ENCODE measurements at regions not wholly inside any gene's neighbourhood (a gene's known extent, or its start where the extent isn't known, plus 50 kb on each side); places are given as distances from the start of the nearest gene placed in this dataset.
"Not testable (repeated sequence)": the region's sequence is repeated elsewhere in the genome, so short reads cannot be mapped to it uniquely, and the experiment has no call there.

DNA sequence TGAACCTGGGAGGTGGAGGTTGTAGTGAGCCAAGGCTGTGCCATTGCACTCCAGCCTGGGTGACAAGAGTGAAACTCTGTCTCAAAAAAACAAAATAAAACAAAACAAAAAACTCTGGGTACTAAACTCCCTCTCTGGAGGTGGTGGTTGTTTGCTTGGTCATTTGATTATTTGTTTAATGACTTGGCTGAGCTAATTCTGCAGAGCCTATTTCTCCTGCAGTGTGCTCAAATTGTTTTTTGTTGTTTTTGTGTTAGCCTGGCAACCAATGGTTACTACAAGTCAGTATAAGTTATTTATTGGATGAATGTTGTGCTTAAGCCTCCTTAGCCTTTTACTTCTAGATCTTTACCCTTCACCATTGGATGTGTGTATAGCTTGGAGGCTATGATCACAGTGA, 387.5 kb downstream of the ADCYAP1 start:
- no peak for DNase-seq (ENCODE audit: low read depth)

- DNase-seq (ENCODE audit: low read depth) = no peak
Observed at GRCh38 chr18:1294229-1294628, 389.6 kb downstream of the ADCYAP1 start.

- no peak for DNase-seq (ENCODE audit: low read depth)
Observed at GRCh38 chr18:1296237-1296636, 391.6 kb downstream of the ADCYAP1 start.

GRCh38 chr18:1302861-1303260, 398.2 kb downstream of the ADCYAP1 start:
- no peak for DNase-seq (ENCODE audit: low read depth)

- no peak for DNase-seq (ENCODE audit: low read depth)
Observed at GRCh38 chr18:1304392-1304992, 399.8 kb downstream of the ADCYAP1 start.

GRCh38 chr18:1306641-1307040, 402.0 kb downstream of the ADCYAP1 start:
- no peak for DNase-seq (ENCODE audit: low read depth)

- DNase-seq (ENCODE audit: low read depth) = no peak
Observed at GRCh38 chr18:1308686-1309085, 404.0 kb downstream of the ADCYAP1 start.

DNA sequence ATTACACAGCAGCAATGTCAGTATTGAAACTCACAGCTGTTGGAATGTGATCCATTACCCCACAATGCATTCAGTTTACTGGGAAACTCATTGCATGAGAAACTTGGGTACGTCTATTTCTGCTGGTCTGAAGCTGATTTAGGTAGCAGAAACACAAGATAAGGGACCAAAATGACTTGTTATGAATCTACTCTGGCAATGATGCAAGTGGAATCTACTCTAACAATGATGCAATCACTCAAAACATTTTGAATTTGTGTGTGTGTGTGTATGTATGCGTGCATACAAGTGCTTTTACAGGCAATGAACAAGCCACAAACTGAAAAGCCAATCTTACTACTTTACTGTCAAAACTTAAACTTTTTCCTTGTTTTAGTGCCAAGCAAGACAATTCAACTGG, 406.7 kb downstream of the ADCYAP1 start:
- DNase-seq (ENCODE audit: low read depth) = no peak

DNA sequence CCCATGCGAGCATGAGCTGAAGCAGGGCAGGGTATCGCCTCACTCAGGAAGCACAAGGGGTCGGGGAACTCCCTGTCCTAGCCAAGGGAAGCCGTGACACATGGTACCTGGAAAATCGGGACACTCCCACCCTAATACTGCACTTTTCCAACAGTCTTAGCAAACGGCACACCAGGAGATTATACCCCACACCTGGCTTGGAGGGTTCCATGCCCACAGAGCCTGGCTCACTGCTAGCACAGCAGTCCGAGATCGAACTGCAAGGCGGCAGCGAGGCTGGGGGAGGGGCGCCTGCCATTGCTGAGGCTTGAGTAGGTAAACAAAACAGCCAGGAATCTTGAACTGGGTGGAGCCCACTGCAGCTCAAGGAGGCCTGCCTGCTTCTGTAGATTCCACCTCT, 430.7 kb downstream of the ADCYAP1 start:
- not testable (repeated sequence) for DNase-seq (ENCODE audit: low read depth)

DNA sequence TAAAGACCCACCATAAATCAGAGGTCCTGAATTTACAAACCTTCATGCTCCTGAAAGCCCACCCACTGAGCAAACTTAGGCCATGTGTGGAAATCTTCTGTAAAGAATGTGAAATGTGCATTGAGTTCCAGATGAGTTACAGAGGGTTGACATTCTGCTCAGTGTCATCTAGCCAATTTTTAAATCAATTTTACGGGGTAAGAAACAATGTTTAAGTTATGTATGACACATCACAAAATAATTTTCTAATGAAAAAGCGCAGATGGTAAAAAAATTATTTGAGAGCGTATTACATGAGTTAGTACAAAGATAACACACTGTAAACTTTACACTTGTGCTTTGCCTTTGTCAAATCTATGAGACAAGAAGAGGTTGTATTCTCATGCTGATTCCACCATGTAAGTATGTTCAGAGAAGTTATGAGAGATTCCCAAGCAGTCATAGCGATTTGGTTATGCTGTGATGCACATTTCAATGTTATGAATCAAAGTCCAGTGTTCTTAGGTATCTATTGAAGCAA, 446.3 kb downstream of the ADCYAP1 start:
- no peak for DNase-seq (ENCODE audit: low read depth)

DNA sequence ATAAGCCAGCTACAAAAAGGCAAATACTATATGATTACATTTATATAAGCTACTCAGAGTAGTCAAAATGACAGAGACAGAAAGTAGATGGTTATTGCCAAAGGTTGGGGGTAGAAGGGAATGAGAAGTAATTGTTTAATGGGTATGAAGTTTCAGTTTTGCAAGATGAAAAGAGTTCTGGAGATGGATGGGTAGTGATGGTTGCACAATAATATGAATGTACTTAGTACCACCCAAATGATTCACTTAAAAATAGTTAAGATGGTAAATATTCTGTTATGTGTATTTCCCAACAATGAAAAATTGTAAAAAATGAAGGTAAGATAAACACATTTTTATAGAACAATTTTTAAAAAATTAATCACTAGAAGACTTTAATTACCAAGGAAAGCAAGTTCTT, 448.4 kb downstream of the ADCYAP1 start:
- no peak for DNase-seq (ENCODE audit: low read depth)

DNA sequence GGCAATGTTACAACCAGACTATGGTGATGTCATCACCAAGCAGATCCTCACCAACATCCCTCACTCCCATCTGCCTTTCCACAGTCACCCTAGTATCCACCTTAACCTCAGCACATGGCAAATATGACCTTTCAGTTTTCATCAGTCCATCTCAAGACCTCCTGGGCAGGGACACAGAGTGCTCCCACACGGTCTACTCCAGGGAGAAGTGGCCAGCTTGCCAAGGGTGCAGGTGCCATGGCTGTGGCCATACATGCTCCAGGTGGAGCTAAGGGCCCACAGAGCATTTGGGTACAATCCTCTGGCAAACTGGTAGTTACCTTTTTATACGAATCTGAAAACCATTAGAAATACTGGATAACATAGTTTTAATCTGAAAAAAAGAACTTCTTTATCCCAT, 453.1 kb downstream of the ADCYAP1 start:
- DNase-seq (ENCODE audit: low read depth) = no peak

DNA sequence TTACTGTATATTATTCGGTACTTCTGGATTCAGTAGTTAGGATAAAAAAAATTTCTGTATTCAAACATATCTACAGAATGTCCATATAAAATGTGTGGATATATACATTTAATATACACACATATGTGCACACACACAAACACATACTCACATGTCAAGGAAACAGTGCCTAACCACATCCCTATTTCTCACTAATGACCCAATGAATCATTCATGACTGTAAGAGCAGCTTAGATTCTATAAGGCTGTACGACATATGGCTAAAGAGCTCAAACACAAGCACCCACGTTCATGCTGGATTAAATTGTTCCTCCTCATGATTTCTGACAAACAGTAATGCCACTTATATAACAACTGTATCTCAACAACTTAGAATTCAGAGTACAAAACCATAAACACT, 457.3 kb downstream of the ADCYAP1 start:
- no peak for DNase-seq (ENCODE audit: low read depth)

DNA sequence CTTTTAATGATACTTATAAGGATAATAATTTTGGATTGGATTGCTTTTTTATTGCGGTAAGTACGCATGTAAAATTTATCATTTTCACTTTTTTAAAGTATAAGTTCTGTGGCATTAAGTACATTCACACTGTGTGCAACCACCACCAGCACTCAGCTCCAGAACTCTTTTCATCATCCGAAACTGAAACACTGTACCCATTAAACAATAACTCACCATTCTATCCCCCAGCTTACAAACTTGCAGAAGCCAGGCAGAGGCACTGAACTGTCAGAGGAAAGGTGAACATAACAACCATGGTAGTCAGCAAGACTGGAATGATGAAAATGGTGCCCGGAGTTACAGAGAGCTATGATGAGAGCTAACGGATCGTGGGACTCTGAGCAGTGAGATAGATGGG, 465.9 kb downstream of the ADCYAP1 start:
- no peak for DNase-seq (ENCODE audit: low read depth)

GRCh38 chr18:1371724-1372123, 467.1 kb downstream of the ADCYAP1 start:
- DNase-seq (ENCODE audit: low read depth) = no peak

- DNase-seq (ENCODE audit: low read depth) = no peak
Observed at GRCh38 chr18:1383465-1383864, 478.8 kb downstream of the ADCYAP1 start.

DNA sequence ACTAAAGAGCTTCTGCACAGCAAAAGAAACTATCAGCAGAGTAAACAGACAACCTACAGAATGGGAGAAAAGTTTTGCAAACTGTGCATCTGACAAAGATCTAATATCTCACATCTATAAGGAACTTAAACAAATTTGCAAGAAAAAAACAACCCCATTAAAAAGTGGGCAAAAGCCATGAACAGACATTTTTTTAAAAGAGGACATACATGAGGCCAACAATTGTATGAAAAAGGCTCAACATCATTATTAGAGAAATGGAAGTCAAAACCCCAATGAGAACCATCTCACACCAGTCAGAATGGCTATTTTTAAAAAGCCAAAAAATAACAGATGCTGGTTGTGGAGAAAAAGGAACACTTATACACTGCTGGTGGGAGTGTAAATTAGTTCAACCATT, 483.8 kb downstream of the ADCYAP1 start:
- DNase-seq (ENCODE audit: low read depth) = not testable (repeated sequence)

DNA sequence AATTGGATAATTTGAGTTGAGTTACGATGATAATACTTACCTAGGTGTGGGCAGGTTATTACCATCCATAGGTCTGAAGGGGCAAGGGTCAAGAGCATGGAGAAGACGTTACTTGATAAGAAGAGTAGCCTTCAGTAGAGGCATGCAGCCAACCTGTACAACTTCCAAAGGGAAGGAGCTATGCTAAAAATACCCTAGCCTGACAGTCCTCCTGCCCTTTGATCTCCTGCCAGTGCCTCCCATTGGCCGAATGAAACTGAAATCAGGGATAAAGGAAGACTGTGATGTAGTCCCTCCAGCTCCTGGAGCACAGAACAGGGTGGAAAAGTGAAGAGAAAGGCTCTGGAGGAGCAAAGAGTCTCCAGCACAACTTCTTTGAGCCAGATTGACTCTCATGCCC, 487.4 kb downstream of the ADCYAP1 start:
- DNase-seq (ENCODE audit: low read depth) = no peak

- no peak for DNase-seq (ENCODE audit: low read depth)
Observed at GRCh38 chr18:1392865-1393734, 488.4 kb downstream of the ADCYAP1 start.

GRCh38 chr18:1393929-1394328, 489.3 kb downstream of the ADCYAP1 start:
- no peak for DNase-seq (ENCODE audit: low read depth)

GRCh38 chr18:1394426-1394825, 489.8 kb downstream of the ADCYAP1 start:
- DNase-seq (ENCODE audit: low read depth) = no peak

- no peak for DNase-seq (ENCODE audit: low read depth)
Observed at GRCh38 chr18:1394966-1395365, 490.3 kb downstream of the ADCYAP1 start.

GRCh38 chr18:1408376-1408775, 503.7 kb downstream of the ADCYAP1 start:
- no peak for DNase-seq (ENCODE audit: low read depth)

Data from renal cortical epithelial cell (primary cell).